Neural cell (in vitro differentiated cells): ENCODE measurements at regions not wholly inside any gene's neighbourhood (a gene's known extent, or its start where the extent isn't known, plus 50 kb on each side); places are given as distances from the start of the nearest gene placed in this dataset.

ENCODE experiments used
- CTCF ChIP-seq: fragments of 450-650 bp; IDR thresholded peaks from 2 replicates; pipeline ENCODE4 v1.5.1; 2014; ENCODE audit warnings: antibody characterized with exemption, mild to moderate bottlenecking, moderate library complexity; ENCODE audit not compliant: poor library complexity, severe bottlenecking
- EP300 ChIP-seq: fragments of 450-650 bp; conservative IDR thresholded peaks from 2 replicates; pipeline ENCODE4 v1.6.1; 2014; ENCODE audit warnings: antibody characterized with exemption, mild to moderate bottlenecking, moderate library complexity; ENCODE audit not compliant: poor library complexity, severe bottlenecking
- RAD21 ChIP-seq: fragments of 450-650 bp; conservative IDR thresholded peaks from 2 replicates; pipeline ENCODE4 v1.6.1; 2014; ENCODE audit warnings: antibody characterized with exemption, mild to moderate bottlenecking, moderate library complexity

- TF ChIP-seq CTCF (no peak), EP300 (no peak), RAD21 (no peak)
Measured at GRCh38 chr21:35511696-35512162, 462.6 kb upstream of the RUNX1 start.
